ENCODE measurements at regions not wholly inside any gene's neighbourhood (a gene's known extent, or its start where the extent isn't known, plus 50 kb on each side); places are given as distances from the start of the nearest gene placed in this dataset.
A peak's percentile ranks its signal among the peaks of the same experiment; 100 is the strongest.

GRCh38 chr10:44478876-44479705, 94.2 kb upstream of the CXCL12 start:
- Histone ChIP-seq H3K4me2 (ENCODE audit: insufficient read depth, low read length) (no peak overlapping the region), H3K4me3 (ENCODE audit: insufficient read depth, low read length) (no peak overlapping the region), H3K36me3 (ENCODE audit: insufficient read depth, low read length) (no peaks in the 10 kb centered on the region), H3K4me1 (ENCODE audit: insufficient read depth, low read length) (peaks cover 32% of the 10 kb centered on the region), H3K79me2 (ENCODE audit: insufficient read depth, low read length) (no peaks in the 10 kb centered on the region), H3K9me3 (ENCODE audit: low read depth, low read length) (no peaks in the 10 kb centered on the region), H3K27me3 (ENCODE audit: insufficient read depth, low read length) (no peaks in the 10 kb centered on the region), H4K20me1 (ENCODE audit: insufficient read depth, low read length) (no peaks in the 10 kb centered on the region), H2AFZ (ENCODE audit: low read length) (no peak overlapping the region), H3K27ac (ENCODE audit: low read depth, low read length) (peak overlapping the region; percentile 65)
- peak; percentile 59 for DNase-seq (ENCODE audit: insufficient read length, low spot score, missing footprints)
- TF ChIP-seq, protein P1, sequence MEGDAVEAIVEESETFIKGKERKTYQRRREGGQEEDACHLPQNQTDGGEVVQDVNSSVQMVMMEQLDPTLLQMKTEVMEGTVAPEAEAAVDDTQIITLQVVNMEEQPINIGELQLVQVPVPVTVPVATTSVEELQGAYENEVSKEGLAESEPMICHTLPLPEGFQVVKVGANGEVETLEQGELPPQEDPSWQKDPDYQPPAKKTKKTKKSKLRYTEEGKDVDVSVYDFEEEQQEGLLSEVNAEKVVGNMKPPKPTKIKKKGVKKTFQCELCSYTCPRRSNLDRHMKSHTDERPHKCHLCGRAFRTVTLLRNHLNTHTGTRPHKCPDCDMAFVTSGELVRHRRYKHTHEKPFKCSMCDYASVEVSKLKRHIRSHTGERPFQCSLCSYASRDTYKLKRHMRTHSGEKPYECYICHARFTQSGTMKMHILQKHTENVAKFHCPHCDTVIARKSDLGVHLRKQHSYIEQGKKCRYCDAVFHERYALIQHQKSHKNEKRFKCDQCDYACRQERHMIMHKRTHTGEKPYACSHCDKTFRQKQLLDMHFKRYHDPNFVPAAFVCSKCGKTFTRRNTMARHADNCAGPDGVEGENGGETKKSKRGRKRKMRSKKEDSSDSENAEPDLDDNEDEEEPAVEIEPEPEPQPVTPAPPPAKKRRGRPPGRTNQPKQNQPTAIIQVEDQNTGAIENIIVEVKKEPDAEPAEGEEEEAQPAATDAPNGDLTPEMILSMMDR (IDR thresholded peaks at IDR 0.05; ENCODE audit: extremely low read depth, low read depth, low read length) = no peak

GRCh38 chr10:44492678-44493077, 107.8 kb upstream of the CXCL12 start:
- Histone ChIP-seq H3K79me2 (ENCODE audit: insufficient read depth, low read length) (no peaks in the 10 kb centered on the region), H3K36me3 (ENCODE audit: insufficient read depth, low read length) (no peaks in the 10 kb centered on the region), H3K4me3 (ENCODE audit: insufficient read depth, low read length) (no peak overlapping the region), H3K4me1 (ENCODE audit: insufficient read depth, low read length) (no peaks in the 10 kb centered on the region), H2AFZ (ENCODE audit: low read length) (no peak overlapping the region), H3K4me2 (ENCODE audit: insufficient read depth, low read length) (no peak overlapping the region), H3K27ac (ENCODE audit: low read depth, low read length) (no peak overlapping the region), H3K27me3 (ENCODE audit: insufficient read depth, low read length) (no peaks in the 10 kb centered on the region), H3K9me3 (ENCODE audit: low read depth, low read length) (no peaks in the 10 kb centered on the region), H4K20me1 (ENCODE audit: insufficient read depth, low read length) (no peaks in the 10 kb centered on the region)
- TF ChIP-seq, protein P1 (IDR thresholded peaks at IDR 0.05; ENCODE audit: extremely low read depth, low read depth, low read length) = no peak
- DNase-seq (ENCODE audit: insufficient read length, low spot score, missing footprints) = no peak

GRCh38 chr10:44498222-44498621, 113.3 kb upstream of the CXCL12 start:
- Histone ChIP-seq H3K36me3 (ENCODE audit: insufficient read depth, low read length) (no peaks in the 10 kb centered on the region), H3K4me2 (ENCODE audit: insufficient read depth, low read length) (no peak overlapping the region), H3K4me1 (ENCODE audit: insufficient read depth, low read length) (no peaks in the 10 kb centered on the region), H3K9me3 (ENCODE audit: low read depth, low read length) (no peaks in the 10 kb centered on the region), H3K4me3 (ENCODE audit: insufficient read depth, low read length) (no peak overlapping the region), H3K27ac (ENCODE audit: low read depth, low read length) (no peak overlapping the region), H4K20me1 (ENCODE audit: insufficient read depth, low read length) (no peaks in the 10 kb centered on the region), H2AFZ (ENCODE audit: low read length) (no peak overlapping the region), H3K27me3 (ENCODE audit: insufficient read depth, low read length) (no peaks in the 10 kb centered on the region), H3K79me2 (ENCODE audit: insufficient read depth, low read length) (no peaks in the 10 kb centered on the region)
- no peak for DNase-seq (ENCODE audit: insufficient read length, low spot score, missing footprints)
- TF ChIP-seq, protein P1 (IDR thresholded peaks at IDR 0.05; ENCODE audit: extremely low read depth, low read depth, low read length) = no peak

- peaks cover 2% of the 10 kb centered on the region for H3K27me3 ChIP-seq (ENCODE audit: insufficient read depth, low read length)
- no peaks in the 10 kb centered on the region for H3K36me3 ChIP-seq (ENCODE audit: insufficient read depth, low read length)
- H3K4me3 ChIP-seq (ENCODE audit: insufficient read depth, low read length) = no peak overlapping the region
- no peaks in the 10 kb centered on the region for H3K9me3 ChIP-seq (ENCODE audit: low read depth, low read length)
- H3K27ac ChIP-seq (ENCODE audit: low read depth, low read length) = no peak overlapping the region
- H2AFZ ChIP-seq (ENCODE audit: low read length) = no peak overlapping the region
- no peak overlapping the region for H3K4me2 ChIP-seq (ENCODE audit: insufficient read depth, low read length)
- TF ChIP-seq, protein P1 (IDR thresholded peaks at IDR 0.05; ENCODE audit: extremely low read depth, low read depth, low read length) = no peak
- DNase-seq (ENCODE audit: insufficient read length, low spot score, missing footprints) = no peak
- H4K20me1 ChIP-seq (ENCODE audit: insufficient read depth, low read length) = no peaks in the 10 kb centered on the region
- H3K4me1 ChIP-seq (ENCODE audit: insufficient read depth, low read length) = no peaks in the 10 kb centered on the region
- H3K79me2 ChIP-seq (ENCODE audit: insufficient read depth, low read length) = no peaks in the 10 kb centered on the region
Observed at GRCh38 chr10:44500451-44500850, 115.6 kb upstream of the CXCL12 start.
